Panc1 (cell line): ENCODE measurements at regions not wholly inside any gene's neighbourhood (a gene's known extent, or its start where the extent isn't known, plus 50 kb on each side); places are given as distances from the start of the nearest gene placed in this dataset.
"Not testable (repeated sequence)": the region's sequence is repeated elsewhere in the genome, so short reads cannot be mapped to it uniquely, and the experiment has no call there.

Experiments
- ATAC-seq: fragments of 200-7000 bp; cut with Tn5 transposase; 2 replicates; pipeline ENCODE4 v1.9.1; 2020; ENCODE audit warnings: mild to moderate bottlenecking, moderate library complexity
- BruUV-seq: library from RNA; stranded (reverse); fragments of 400-500 nt; replicated peaks from 2 replicates; lab custom pipeline; 2021; lab: Mats Ljungman, UMichigan
- CTCF ChIA-PET: fragments of 300-600 bp; sonication (Branson Sonifier 250); formaldehyde crosslinking; loops from one replicate; lab custom pipeline; 2022; ENCODE audit warnings: antibody characterized with exemption; lab: Charles Lee
- POLR2A ChIA-PET: fragments of 300-600 bp; sonication (Branson Sonifier 250); formaldehyde crosslinking; loops from one replicate; lab custom pipeline; 2022; ENCODE audit warnings: antibody characterized with exemption; lab: Charles Lee
- DNase-seq: peaks from one replicate; pipeline ENCODE4 v3.0.0-alpha.2; 2010; ENCODE audit warnings: low read depth, low spot score
- H3K27ac ChIP-seq: 2 replicates; pipeline ENCODE4 v1.5.1; 2011; ENCODE audit warnings: mild to moderate bottlenecking, low read length, inconsistent platforms
- H3K27me3 ChIP-seq: fragments of 200-500 bp; sonication (Bioruptor generic); 2 replicates; pipeline ENCODE4 v1.6.0; 2014; ENCODE audit warnings: low read length, inconsistent platforms; ENCODE audit not compliant: control insufficient read depth, insufficient read depth
- H3K36me3 ChIP-seq: fragments of 200-500 bp; sonication (Bioruptor generic); 2 replicates; pipeline ENCODE4 v1.5.1; 2014; ENCODE audit warnings: inconsistent platforms, mild to moderate bottlenecking, low read length, moderate library complexity; ENCODE audit not compliant: control insufficient read depth, insufficient read depth
- H3K4me1 ChIP-seq: 2 replicates; pipeline ENCODE4 v1.5.1; 2011; ENCODE audit warnings: inconsistent platforms, mild to moderate bottlenecking, low read length, moderate library complexity; ENCODE audit not compliant: control insufficient read depth, insufficient read depth
- H3K4me3 ChIP-seq, 2 experiments: 2 replicates each; pipeline ENCODE4 v1.5.1; 2011 to 2012; ENCODE audit warnings: low read depth in 2 of 2, low read length in 2 of 2, mild to moderate bottlenecking in 2 of 2, inconsistent platforms in 1 of 2, moderate library complexity in 1 of 2
- H3K9me3 ChIP-seq: fragments of 200-500 bp; sonication (Bioruptor generic); 2 replicates; pipeline ENCODE4 v1.5.1; 2014; ENCODE audit warnings: low read depth, mild to moderate bottlenecking, inconsistent platforms, low read length, moderate library complexity; ENCODE audit not compliant: control insufficient read depth, insufficient read depth
- POLR2AphosphoS5 ChIP-seq: IDR thresholded peaks from 2 replicates; pipeline ENCODE4 v1.6.1; 2012; ENCODE audit warnings: mild to moderate bottlenecking, low read depth, low read length, moderate library complexity
- SIN3A ChIP-seq: IDR thresholded peaks from 2 replicates; pipeline ENCODE4 v1.6.1; 2012; ENCODE audit warnings: low read depth, mild to moderate bottlenecking, low read length, moderate library complexity, borderline replicate concordance; ENCODE audit not compliant: insufficient read depth
- TCF7L2 ChIP-seq: IDR thresholded peaks from 2 replicates; pipeline ENCODE4 v1.6.1; 2011; ENCODE audit warnings: mild to moderate bottlenecking, low read depth, low read length, inconsistent platforms
- in situ Hi-C: cut with HindIII; loops from 2 replicates; pipeline ENCODE4 v1.10.0; 2016; ENCODE audit warnings: low sequenced_read_pairs, low pct_unique_long_range_greater_than_20kb
- intact Hi-C: fragments of 100-400 bp; cut with micrococcal nuclease; formaldehyde crosslinking; loops from one replicate; pipeline ENCODE4 v1.10.0; 2022; ENCODE audit not compliant: unreplicated experiment
- TF ChIP-seq, protein P1 (sequence below): fragments of 450-650 bp; IDR thresholded peaks from 2 replicates; pipeline ENCODE4 v1.5.1; 2017; ENCODE audit warnings: mild to moderate bottlenecking
- TF ChIP-seq, protein P2 (sequence below), 2 experiments: IDR thresholded peaks; 2 replicates each; pipeline ENCODE4 v1.6.1; 2011 to 2012; ENCODE audit warnings: low read depth in 2 of 2, control low read depth in 1 of 2, low read length in 1 of 2, mild to moderate bottlenecking in 1 of 2, moderate library complexity in 1 of 2; ENCODE audit not compliant: insufficient read depth in 1 of 2

DNA sequence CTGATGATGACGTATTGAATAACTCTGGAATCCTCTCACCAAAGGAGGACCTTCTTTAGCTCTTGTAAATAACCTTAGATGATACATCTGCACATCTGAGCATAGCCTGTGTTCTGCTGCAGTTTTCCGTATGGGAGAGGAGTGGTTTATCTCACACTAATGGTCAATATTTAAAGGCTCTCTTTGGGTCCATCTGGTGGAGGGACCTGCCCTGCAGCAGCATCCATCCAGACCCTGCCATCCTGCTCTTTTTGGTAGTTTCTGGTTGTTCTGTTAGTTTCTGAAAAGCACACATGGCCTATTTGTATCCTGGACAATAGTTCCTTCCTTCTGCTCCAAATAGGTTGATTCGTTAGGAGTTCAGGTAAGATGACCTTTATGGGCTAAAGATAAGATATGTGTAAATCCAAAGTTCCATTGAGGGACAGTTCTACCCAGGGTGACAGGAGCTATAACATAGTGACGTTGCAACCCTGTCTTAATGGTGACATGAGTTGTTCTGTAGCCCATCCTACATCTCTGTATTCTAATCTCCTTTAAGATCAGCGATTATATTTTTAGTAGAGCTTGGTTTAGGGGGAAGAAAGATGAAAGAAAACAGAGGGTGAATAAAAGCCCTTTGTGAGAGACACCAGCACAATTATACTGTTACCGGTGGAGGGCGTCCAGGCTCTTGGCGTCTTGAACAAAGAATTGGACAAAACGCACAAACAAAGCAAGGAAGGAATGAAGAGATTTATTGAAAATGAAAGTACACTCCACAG, 60.0 kb upstream of the KLF14 start:
- CTCF ChIA-PET, result no interaction called here
- H3K36me3 ChIP-seq, result no peaks in the 10 kb centered on the region
- in situ Hi-C loops, result no loop called here
- no peaks in the 10 kb centered on the region for H3K27me3 ChIP-seq
- DNase-seq, result no peak
- intact Hi-C loops, result no loop called here
- H3K4me1 ChIP-seq, result no peaks in the 10 kb centered on the region
- TF ChIP-seq, protein P1, sequence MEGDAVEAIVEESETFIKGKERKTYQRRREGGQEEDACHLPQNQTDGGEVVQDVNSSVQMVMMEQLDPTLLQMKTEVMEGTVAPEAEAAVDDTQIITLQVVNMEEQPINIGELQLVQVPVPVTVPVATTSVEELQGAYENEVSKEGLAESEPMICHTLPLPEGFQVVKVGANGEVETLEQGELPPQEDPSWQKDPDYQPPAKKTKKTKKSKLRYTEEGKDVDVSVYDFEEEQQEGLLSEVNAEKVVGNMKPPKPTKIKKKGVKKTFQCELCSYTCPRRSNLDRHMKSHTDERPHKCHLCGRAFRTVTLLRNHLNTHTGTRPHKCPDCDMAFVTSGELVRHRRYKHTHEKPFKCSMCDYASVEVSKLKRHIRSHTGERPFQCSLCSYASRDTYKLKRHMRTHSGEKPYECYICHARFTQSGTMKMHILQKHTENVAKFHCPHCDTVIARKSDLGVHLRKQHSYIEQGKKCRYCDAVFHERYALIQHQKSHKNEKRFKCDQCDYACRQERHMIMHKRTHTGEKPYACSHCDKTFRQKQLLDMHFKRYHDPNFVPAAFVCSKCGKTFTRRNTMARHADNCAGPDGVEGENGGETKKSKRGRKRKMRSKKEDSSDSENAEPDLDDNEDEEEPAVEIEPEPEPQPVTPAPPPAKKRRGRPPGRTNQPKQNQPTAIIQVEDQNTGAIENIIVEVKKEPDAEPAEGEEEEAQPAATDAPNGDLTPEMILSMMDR, result peak; percentile 32
- TF ChIP-seq POLR2AphosphoS5 (no peak), TCF7L2 (no peak), SIN3A (no peak)
- TF ChIP-seq, protein P2, sequence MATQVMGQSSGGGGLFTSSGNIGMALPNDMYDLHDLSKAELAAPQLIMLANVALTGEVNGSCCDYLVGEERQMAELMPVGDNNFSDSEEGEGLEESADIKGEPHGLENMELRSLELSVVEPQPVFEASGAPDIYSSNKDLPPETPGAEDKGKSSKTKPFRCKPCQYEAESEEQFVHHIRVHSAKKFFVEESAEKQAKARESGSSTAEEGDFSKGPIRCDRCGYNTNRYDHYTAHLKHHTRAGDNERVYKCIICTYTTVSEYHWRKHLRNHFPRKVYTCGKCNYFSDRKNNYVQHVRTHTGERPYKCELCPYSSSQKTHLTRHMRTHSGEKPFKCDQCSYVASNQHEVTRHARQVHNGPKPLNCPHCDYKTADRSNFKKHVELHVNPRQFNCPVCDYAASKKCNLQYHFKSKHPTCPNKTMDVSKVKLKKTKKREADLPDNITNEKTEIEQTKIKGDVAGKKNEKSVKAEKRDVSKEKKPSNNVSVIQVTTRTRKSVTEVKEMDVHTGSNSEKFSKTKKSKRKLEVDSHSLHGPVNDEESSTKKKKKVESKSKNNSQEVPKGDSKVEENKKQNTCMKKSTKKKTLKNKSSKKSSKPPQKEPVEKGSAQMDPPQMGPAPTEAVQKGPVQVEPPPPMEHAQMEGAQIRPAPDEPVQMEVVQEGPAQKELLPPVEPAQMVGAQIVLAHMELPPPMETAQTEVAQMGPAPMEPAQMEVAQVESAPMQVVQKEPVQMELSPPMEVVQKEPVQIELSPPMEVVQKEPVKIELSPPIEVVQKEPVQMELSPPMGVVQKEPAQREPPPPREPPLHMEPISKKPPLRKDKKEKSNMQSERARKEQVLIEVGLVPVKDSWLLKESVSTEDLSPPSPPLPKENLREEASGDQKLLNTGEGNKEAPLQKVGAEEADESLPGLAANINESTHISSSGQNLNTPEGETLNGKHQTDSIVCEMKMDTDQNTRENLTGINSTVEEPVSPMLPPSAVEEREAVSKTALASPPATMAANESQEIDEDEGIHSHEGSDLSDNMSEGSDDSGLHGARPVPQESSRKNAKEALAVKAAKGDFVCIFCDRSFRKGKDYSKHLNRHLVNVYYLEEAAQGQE (IDR thresholded peaks at IDR 0.05; ENCODE audit: insufficient read depth in 1 of 2, low read depth in 2 of 2, low read length in 1 of 2), result no peak
- no peak overlapping the region for H3K27ac ChIP-seq
- POLR2A ChIA-PET, result no interaction called here
- no peaks in the 10 kb centered on the region for H3K9me3 ChIP-seq
- no peak for ATAC-seq
- H3K4me3 ChIP-seq, result peak overlapping the region in 1 of 2 experiments; percentile 17; a peak in 1 of 4 replicates
- no TSS peak for BruUV-seq

DNA sequence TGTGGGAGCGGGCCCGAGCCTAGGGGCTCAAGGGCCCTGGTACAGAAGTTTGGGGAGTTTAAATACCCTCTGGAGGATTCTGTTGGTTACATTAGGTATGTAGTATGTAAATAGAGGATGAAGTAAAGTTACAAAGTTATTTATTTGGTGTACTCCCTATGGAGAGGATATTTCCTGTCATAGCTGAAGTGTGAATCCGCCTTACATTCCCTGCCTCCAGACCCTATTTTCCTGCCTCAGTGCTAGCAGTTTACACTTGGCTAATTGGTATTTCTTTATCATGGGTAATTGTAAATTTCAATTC, 60.6 kb upstream of the KLF14 start:
- H3K4me3 ChIP-seq, result peak overlapping the region in 1 of 2 experiments; percentile 17; a peak in 1 of 4 replicates
- no TSS peak for BruUV-seq
- CTCF ChIA-PET, result no interaction called here
- intact Hi-C loops (no loop called here), in situ Hi-C loops (no loop called here)
- H3K4me1 ChIP-seq, result no peaks in the 10 kb centered on the region
- H3K36me3 ChIP-seq, result no peaks in the 10 kb centered on the region
- no peak for DNase-seq
- no peak for ATAC-seq
- H3K27me3 ChIP-seq, result no peaks in the 10 kb centered on the region
- POLR2A ChIA-PET, result no interaction called here
- no peak overlapping the region for H3K27ac ChIP-seq
- no peaks in the 10 kb centered on the region for H3K9me3 ChIP-seq
- TF ChIP-seq, protein P2 (IDR thresholded peaks at IDR 0.05; ENCODE audit: insufficient read depth in 1 of 2, low read depth in 2 of 2, low read length in 1 of 2), result no peak
- TF ChIP-seq, protein P1, result no peak
- TF ChIP-seq SIN3A, result no peak
- no peak for TF ChIP-seq TCF7L2
- no peak for TF ChIP-seq POLR2AphosphoS5

DNA sequence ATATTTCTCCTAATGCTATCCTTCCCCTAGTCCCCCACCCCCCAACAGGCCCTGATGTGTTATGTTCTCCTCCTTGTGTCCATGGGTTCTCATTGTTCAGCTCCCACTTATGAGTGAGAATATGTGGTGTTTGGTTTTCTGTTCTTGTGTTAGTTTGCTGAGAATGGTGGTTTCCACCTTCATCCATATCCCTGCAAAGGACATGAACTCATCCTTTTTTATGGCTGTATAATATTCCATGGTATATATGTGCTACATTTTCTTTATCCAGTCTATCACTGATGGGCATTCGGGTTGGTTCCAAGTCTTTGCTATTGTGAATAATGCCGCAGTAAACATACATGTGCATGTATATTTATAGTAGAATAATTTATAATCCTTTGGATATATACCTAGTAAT, 62.4 kb upstream of the KLF14 start:
- BruUV-seq, ATAC-seq, H3K4me1 ChIP-seq, in situ Hi-C loops, H3K4me3 ChIP-seq, H3K9me3 ChIP-seq, H3K27ac ChIP-seq, H3K36me3 ChIP-seq, POLR2A ChIA-PET, CTCF ChIA-PET, DNase-seq, H3K27me3 ChIP-seq, intact Hi-C loops: not testable (repeated sequence)
